HCT116 (cell line): ENCODE measurements at regions not wholly inside any gene's neighbourhood (a gene's known extent, or its start where the extent isn't known, plus 50 kb on each side); places are given as distances from the start of the nearest gene placed in this dataset.

ENCODE experiments used
- ATAC-seq: fragments of 200-7000 bp; cut with Tn5 transposase; 2 replicates; pipeline ENCODE4 v1.9.1; 2020; ENCODE audit warnings: mild to moderate bottlenecking, moderate library complexity
- BruUV-seq: library from RNA; stranded (reverse); fragments of 400-500 nt; replicated peaks from 2 replicates; lab custom pipeline; 2021; lab: Mats Ljungman, UMichigan
- CTCF ChIA-PET: fragments of 300-600 bp; sonication (Branson Sonifier 250); formaldehyde crosslinking; loops from one replicate; lab custom pipeline; 2021; ENCODE audit warnings: antibody characterized with exemption; lab: Charles Lee
- POLR2A ChIA-PET: fragments of 300-600, 350-600 bp; sonication (Branson Sonifier 250); formaldehyde crosslinking; loops from one replicate; lab custom pipeline; 2021; ENCODE audit warnings: antibody characterized with exemption; lab: Charles Lee
- RAD21 ChIA-PET, 2 experiments: fragments of 300-600 bp; sonication (Branson Sonifier 250); formaldehyde crosslinking; loops; one replicate each; lab custom pipeline; 2023; ENCODE audit warnings: low total read pairs in 2 of 2; ENCODE audit not compliant: uncharacterized antibody in 2 of 2, unreplicated experiment in 2 of 2, low non-redundant PET in 1 of 2; lab: Charles Lee
- DNase-seq: peaks from one replicate; pipeline ENCODE4 v3.0.0-alpha.2; 2010; ENCODE audit warnings: low read depth, low spot score
- H2AFZ ChIP-seq: fragments of 200-600 bp; shearing (Covaris generic), sonication (generic); 2 replicates; pipeline ENCODE4 v1.6.1; 2017; ENCODE audit warnings: low read depth, mixed run types, mixed read lengths, antibody characterized with exemption, low read length; ENCODE audit not compliant: poor library complexity, severe bottlenecking
- H3K27ac ChIP-seq: 2 replicates; pipeline ENCODE4 v1.5.1; 2012; ENCODE audit warnings: low read depth, low read length
- H3K27me3 ChIP-seq: fragments of 200-600 bp; sonication (generic); 2 replicates; pipeline ENCODE4 v1.6.1; 2016; ENCODE audit warnings: mixed run types, low read length, mixed read lengths; ENCODE audit not compliant: insufficient read depth
- H3K36me3 ChIP-seq, 2 experiments: fragments of 200-500 bp in 1 of 2; fragments of 200-600 bp in 1 of 2; sonication (Bioruptor generic) in 1 of 2; sonication (generic) in 1 of 2; 2 replicates each; pipeline versions ENCODE4 v1.5.1 to v1.6.1; 2014 to 2016; ENCODE audit warnings: low read length in 2 of 2, inconsistent platforms in 1 of 2, mixed read lengths in 1 of 2, mixed run types in 1 of 2; ENCODE audit not compliant: insufficient read depth in 2 of 2, control insufficient read depth in 1 of 2
- H3K4me1 ChIP-seq, 2 experiments: fragments of 200-600 bp in 1 of 2; sonication (generic) in 1 of 2; 2 replicates each; pipeline versions ENCODE4 v1.5.1 to v1.6.1; 2012 to 2017; ENCODE audit warnings: low read length in 2 of 2, inconsistent platforms in 1 of 2, mild to moderate bottlenecking in 1 of 2, mixed read lengths in 1 of 2, mixed run types in 1 of 2, moderate library complexity in 1 of 2; ENCODE audit not compliant: insufficient read depth in 2 of 2, control insufficient read depth in 1 of 2
- H3K4me2 ChIP-seq: fragments of 200-600 bp; sonication (generic); 2 replicates; pipeline ENCODE4 v1.6.1; 2017; ENCODE audit warnings: mixed run types, low read length, mixed read lengths
- H3K4me3 ChIP-seq, 2 experiments: fragments of 200-600 bp in 1 of 2; sonication (generic) in 1 of 2; replicated peaks in 1 of 2; 2 replicates each; pipeline ENCODE4 v1.5.1; 2011 to 2016; ENCODE audit warnings: low read length in 2 of 2, control low read depth in 1 of 2, low read depth in 1 of 2, mild to moderate bottlenecking in 1 of 2, mixed read lengths in 1 of 2, mixed run types in 1 of 2
- H3K79me2 ChIP-seq: fragments of 200-600 bp; sonication (generic); 2 replicates; pipeline ENCODE4 v1.6.1; 2017; ENCODE audit warnings: mild to moderate bottlenecking, mixed run types, low read length, moderate library complexity, mixed read lengths; ENCODE audit not compliant: insufficient read depth
- H3K9ac ChIP-seq: fragments of 200-600 bp; sonication (generic); 2 replicates; pipeline ENCODE4 v1.6.1; 2016; ENCODE audit warnings: low read length, mixed read lengths
- H3K9me2 ChIP-seq: fragments of 200-600 bp; sonication (generic), shearing (Covaris generic); 2 replicates; pipeline ENCODE4 v1.6.1; 2017; ENCODE audit warnings: mixed run types, mild to moderate bottlenecking, moderate library complexity; ENCODE audit not compliant: insufficient read depth
- H3K9me3 ChIP-seq, 2 experiments: fragments of 200-500 bp in 1 of 2; fragments of 200-600 bp in 1 of 2; sonication (Bioruptor generic) in 1 of 2; sonication (generic) in 1 of 2; 2 replicates each; pipeline ENCODE4 v1.6.1; 2014 to 2017; ENCODE audit warnings: low read length in 2 of 2, mixed read lengths in 2 of 2, inconsistent platforms in 1 of 2, low read depth in 1 of 2, mild to moderate bottlenecking in 1 of 2, mixed run types in 1 of 2, moderate library complexity in 1 of 2; ENCODE audit not compliant: control insufficient read depth in 1 of 2, insufficient read depth in 1 of 2
- H4K20me1 ChIP-seq: fragments of 200-600 bp; sonication (generic), shearing (Covaris generic); 2 replicates; pipeline ENCODE4 v1.6.1; 2017; ENCODE audit warnings: mixed run types, mild to moderate bottlenecking, moderate library complexity; ENCODE audit not compliant: insufficient read depth
- EGR1 ChIP-seq: IDR thresholded peaks from 2 replicates; pipeline ENCODE4 v1.6.1; 2012; ENCODE audit warnings: low read depth
- EZH2 ChIP-seq: fragments of 200-600 bp; sonication (generic); IDR thresholded peaks from 2 replicates; pipeline ENCODE4 v1.6.1; 2017; ENCODE audit warnings: antibody characterized with exemption, mixed run types
- EZH2phosphoT487 ChIP-seq: fragments of 200-600 bp; IDR thresholded peaks from 2 replicates; pipeline ENCODE4 v1.6.1; 2018; ENCODE audit warnings: antibody characterized with exemption, borderline replicate concordance
- MAX ChIP-seq: IDR thresholded peaks from 2 replicates; pipeline ENCODE4 v1.6.1; 2012
- POLR2A ChIP-seq: IDR thresholded peaks from 2 replicates; pipeline ENCODE4 v1.7.0; 2011; ENCODE audit warnings: borderline replicate concordance; ENCODE audit not compliant: insufficient read depth, insufficient read length; ENCODE audit errors: extremely low read depth
- REST ChIP-seq: IDR thresholded peaks from 2 replicates; pipeline ENCODE4 v1.6.1; 2012; ENCODE audit warnings: low read depth
- SIN3A ChIP-seq: IDR thresholded peaks from 2 replicates; pipeline ENCODE4 v1.6.1; 2012; ENCODE audit warnings: low read depth
- SRF ChIP-seq: IDR thresholded peaks from 2 replicates; pipeline ENCODE4 v1.6.1; 2012; ENCODE audit warnings: low read depth
- YY1 ChIP-seq: IDR thresholded peaks from 2 replicates; pipeline ENCODE4 v1.6.1; 2011; ENCODE audit warnings: low read length, low read depth, moderate library complexity, mild to moderate bottlenecking; ENCODE audit not compliant: insufficient replicate concordance; ENCODE audit errors: extremely low read depth
- intact Hi-C: fragments of 100-400 bp; cut with micrococcal nuclease; formaldehyde crosslinking; loops from 2 replicates; pipeline ENCODE4 v1.10.0; 2022
- TF ChIP-seq, protein P1 (sequence below): IDR thresholded peaks from 2 replicates; pipeline ENCODE4 v1.6.1; 2011; ENCODE audit warnings: mild to moderate bottlenecking, low read length, moderate library complexity; ENCODE audit not compliant: insufficient replicate concordance; ENCODE audit errors: extremely low read depth

- Histone ChIP-seq H3K4me3 (no peak overlapping the region), H3K9me2 (0 out of 2 replicates have a peak, but pooled peaks cover 2% of the 10 kb centered on the region), H3K4me2 (no peak overlapping the region), H3K27ac (no peak overlapping the region), H3K36me3 (no peaks in the 10 kb centered on the region), H3K4me1 (peaks cover 4 to 10% of the 10 kb centered on the region in 2 experiments; a peak in 3 of 4 replicates), H2AFZ (no peak overlapping the region), H3K27me3 (no peaks in the 10 kb centered on the region), H3K9ac (no peak overlapping the region), H3K9me3 (no peaks in the 10 kb centered on the region), H3K79me2 (no peaks in the 10 kb centered on the region), H4K20me1 (no peaks in the 10 kb centered on the region)
- DNase-seq = no peak
- no TSS peak for BruUV-seq
- CTCF ChIA-PET = no interaction called here
- RAD21 ChIA-PET = no interaction called here
- intact Hi-C loops = no loop called here
- TF ChIP-seq EZH2phosphoT487 = no peak
- no peak for TF ChIP-seq EZH2
- no peak for TF ChIP-seq EGR1
- TF ChIP-seq SIN3A = no peak
- TF ChIP-seq, protein P1, sequence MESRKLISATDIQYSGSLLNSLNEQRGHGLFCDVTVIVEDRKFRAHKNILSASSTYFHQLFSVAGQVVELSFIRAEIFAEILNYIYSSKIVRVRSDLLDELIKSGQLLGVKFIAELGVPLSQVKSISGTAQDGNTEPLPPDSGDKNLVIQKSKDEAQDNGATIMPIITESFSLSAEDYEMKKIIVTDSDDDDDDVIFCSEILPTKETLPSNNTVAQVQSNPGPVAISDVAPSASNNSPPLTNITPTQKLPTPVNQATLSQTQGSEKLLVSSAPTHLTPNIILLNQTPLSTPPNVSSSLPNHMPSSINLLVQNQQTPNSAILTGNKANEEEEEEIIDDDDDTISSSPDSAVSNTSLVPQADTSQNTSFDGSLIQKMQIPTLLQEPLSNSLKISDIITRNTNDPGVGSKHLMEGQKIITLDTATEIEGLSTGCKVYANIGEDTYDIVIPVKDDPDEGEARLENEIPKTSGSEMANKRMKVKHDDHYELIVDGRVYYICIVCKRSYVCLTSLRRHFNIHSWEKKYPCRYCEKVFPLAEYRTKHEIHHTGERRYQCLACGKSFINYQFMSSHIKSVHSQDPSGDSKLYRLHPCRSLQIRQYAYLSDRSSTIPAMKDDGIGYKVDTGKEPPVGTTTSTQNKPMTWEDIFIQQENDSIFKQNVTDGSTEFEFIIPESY = no peak
- TF ChIP-seq REST = no peak
- no peak for TF ChIP-seq YY1
- no peak for TF ChIP-seq POLR2A
- no peak for TF ChIP-seq MAX
- no peak for TF ChIP-seq SRF
- ATAC-seq = no peak
- POLR2A ChIA-PET = no interaction called here
These were observed 206.2 kb upstream of the SGK1 start for GRCh38 chr6:134523903-134524650.
